HepG2 (cell line): ENCODE measurements at regions not wholly inside any gene's neighbourhood (a gene's known extent, or its start where the extent isn't known, plus 50 kb on each side); places are given as distances from the start of the nearest gene placed in this dataset.

Source experiments
- ATAC-seq: fragments of 200-7000 bp; cut with Tn5 transposase; 3 replicates; pipeline ENCODE4 v1.9.1; 2020; ENCODE audit warnings: mild to moderate bottlenecking, moderate library complexity
- BruUV-seq: library from RNA; stranded (reverse); fragments of 400-500 nt; replicated peaks from 2 replicates; lab custom pipeline; 2021; lab: Mats Ljungman, UMichigan
- CTCF ChIA-PET: fragments of 300-600 bp; formaldehyde crosslinking; extraction: SDS; loops from one replicate; lab custom pipeline; 2021; ENCODE audit warnings: low total read pairs, inconsistent platforms, low intra/inter-chr PET ratio; lab: Yijun Ruan, JAX
- POLR2A ChIA-PET: fragments of 350-600 bp; sonication (Branson Sonifier 250); formaldehyde crosslinking; loops from one replicate; lab custom pipeline; 2020; ENCODE audit warnings: antibody characterized with exemption, inconsistent platforms; lab: Yijun Ruan, JAX
- DNase-seq: peaks from one replicate; pipeline ENCODE4 v3.0.0-alpha.2; 2015; ENCODE audit warnings: low spot score
- FAIRE-seq: peaks from 3 replicates; lab custom pipeline; 2011; peaks lifted over from hg19 to GRCh38; lab: Jason Lieb, UNC
- H2AFZ ChIP-seq: one replicate; pipeline ENCODE4 v1.6.1; 2011; ENCODE audit warnings: low read length, inconsistent platforms
- H3K27ac ChIP-seq: fragments of 300-600 bp; 3 replicates; pipeline ENCODE4 v1.8.0; 2011; ENCODE audit warnings: mixed run types, mild to moderate bottlenecking, mixed read lengths, low read length, inconsistent platforms; ENCODE audit not compliant: insufficient read depth; ENCODE audit errors: extremely low read length
- H3K27me3 ChIP-seq, 2 experiments: fragments of 200-600 bp in 1 of 2; 2 replicates in 1 of 2; 3 replicates in 1 of 2; pipeline versions ENCODE4 v1.6.0 to v1.8.0; 2011; ENCODE audit warnings: low read length in 2 of 2, mild to moderate bottlenecking in 2 of 2, moderate library complexity in 2 of 2, inconsistent platforms in 1 of 2; ENCODE audit not compliant: insufficient read depth in 2 of 2, control insufficient read depth in 1 of 2
- H3K36me3 ChIP-seq, 2 experiments: fragments of 200-600 bp in 1 of 2; replicated peaks in 1 of 2; 2 replicates in 1 of 2; 3 replicates in 1 of 2; pipeline versions ENCODE4 v1.5.1 to v1.8.0; 2011; ENCODE audit warnings: low read length in 2 of 2, inconsistent platforms in 1 of 2; ENCODE audit not compliant: insufficient read depth in 2 of 2, control insufficient read depth in 1 of 2
- H3K4me1 ChIP-seq: 2 replicates; pipeline ENCODE4 v1.5.1; 2012; ENCODE audit warnings: low read length, inconsistent platforms; ENCODE audit not compliant: insufficient read depth
- H3K4me2 ChIP-seq: 2 replicates; pipeline ENCODE4 v1.6.0; 2011; ENCODE audit warnings: low read depth, low read length, inconsistent platforms
- H3K4me3 ChIP-seq, 3 experiments: fragments of 200-600 bp in 1 of 3; sonication (generic), shearing (Covaris generic) in 1 of 3; replicated peaks in 1 of 3; 2 replicates each; pipeline ENCODE4 v1.5.1; 2011 to 2016; ENCODE audit warnings: low read length in 3 of 3, inconsistent platforms in 2 of 3, low read depth in 2 of 3, mild to moderate bottlenecking in 2 of 3, control low read depth in 1 of 3, mixed read lengths in 1 of 3; ENCODE audit not compliant: insufficient read depth in 1 of 3
- H3K79me2 ChIP-seq: one replicate; pipeline ENCODE4 v1.6.1; 2011; ENCODE audit warnings: low read length, inconsistent platforms; ENCODE audit not compliant: insufficient read depth
- H3K9ac ChIP-seq: 2 replicates; pipeline ENCODE4 v1.6.0; 2011; ENCODE audit warnings: mild to moderate bottlenecking, low read depth, low read length, inconsistent platforms; ENCODE audit not compliant: insufficient read depth
- H3K9me3 ChIP-seq: 2 replicates; pipeline ENCODE4 v1.5.1; 2012; ENCODE audit warnings: mild to moderate bottlenecking, low read length
- H4K20me1 ChIP-seq: 2 replicates; pipeline ENCODE4 v1.6.0; 2011; ENCODE audit warnings: inconsistent platforms, mild to moderate bottlenecking, low read length, moderate library complexity; ENCODE audit not compliant: insufficient read depth
- CENPX ChIP-seq: sonication (generic); formaldehyde crosslinking; IDR thresholded peaks from 2 replicates; pipeline ENCODE4 v1.9.0; 2021; ENCODE audit warnings: mild to moderate bottlenecking, missing genetic modification reagents, moderate library complexity
- EZH2 ChIP-seq: conservative IDR thresholded peaks from 2 replicates; pipeline ENCODE4 v1.6.1; 2012; ENCODE audit warnings: mild to moderate bottlenecking, low read depth, low read length, moderate library complexity
- FIP1L1 ChIP-seq: fragments of 200-400 bp; formaldehyde crosslinking; IDR thresholded peaks from 2 replicates; pipeline ENCODE4 v1.6.1; 2018; ENCODE audit warnings: low read depth, mild to moderate bottlenecking, low read length, moderate library complexity, borderline replicate concordance; ENCODE audit not compliant: insufficient read depth
- FOXP4 ChIP-seq: sonication (generic); formaldehyde crosslinking; IDR thresholded peaks from 2 replicates; pipeline ENCODE4 v1.4.0; 2020; ENCODE audit warnings: missing genetic modification reagents
- KLF12 ChIP-seq: sonication (generic); formaldehyde crosslinking; IDR thresholded peaks from 2 replicates; pipeline ENCODE4 v1.4.0; 2020; ENCODE audit warnings: missing genetic modification reagents, borderline replicate concordance
- NFKB2 ChIP-seq: sonication (generic); formaldehyde crosslinking; IDR thresholded peaks from 2 replicates; pipeline ENCODE4 v1.4.0; 2020; ENCODE audit warnings: missing genetic modification reagents, borderline replicate concordance
- PAF1 ChIP-seq: IDR thresholded peaks from 2 replicates; pipeline ENCODE4 v1.6.1; 2016; ENCODE audit warnings: missing genetic modification reagents, missing compliant biosample characterization
- RARG ChIP-seq: sonication (generic); formaldehyde crosslinking; IDR thresholded peaks from 2 replicates; pipeline ENCODE4 v1.4.0; 2020; ENCODE audit warnings: low read depth, mild to moderate bottlenecking, missing genetic modification reagents
- SRF ChIP-seq: IDR thresholded peaks from 2 replicates; pipeline ENCODE4 v1.6.1; 2011; ENCODE audit warnings: mild to moderate bottlenecking, low read depth, low read length, moderate library complexity
- ZBTB10 ChIP-seq: sonication (generic); formaldehyde crosslinking; IDR thresholded peaks from 2 replicates; pipeline ENCODE4 v1.4.0; 2020; ENCODE audit warnings: missing genetic modification reagents, borderline replicate concordance
- ZNF562 ChIP-seq: sonication (generic); formaldehyde crosslinking; IDR thresholded peaks from 2 replicates; pipeline ENCODE4 v1.8.0; 2022; ENCODE audit warnings: missing genetic modification reagents, borderline replicate concordance
- ZNF616 ChIP-seq: sonication (generic); formaldehyde crosslinking; IDR thresholded peaks from 2 replicates; pipeline ENCODE4 v1.5.0; 2020; ENCODE audit warnings: low read depth, mild to moderate bottlenecking, missing genetic modification reagents
- ZSCAN31 ChIP-seq: sonication (generic); formaldehyde crosslinking; IDR thresholded peaks from 2 replicates; pipeline ENCODE4 v1.5.0; 2020; ENCODE audit warnings: low read depth, mild to moderate bottlenecking, missing genetic modification reagents
- WGBS: methylation state at CpG from one replicate; pipeline ENCODE4 v1.1.6; 2017; ENCODE audit warnings: low lambda C conversion rate; 5-methylcytosine and 5-hydroxymethylcytosine counted together
- in situ Hi-C: cut with HindIII; loops from 2 replicates; pipeline ENCODE4 v1.10.0; 2017; ENCODE audit warnings: low pct_unique_long_range_greater_than_20kb; ENCODE audit not compliant: extremely low pct_ligation_motif_present
- intact Hi-C: fragments of 100-400 bp; cut with micrococcal nuclease; formaldehyde crosslinking; loops from one replicate; pipeline ENCODE4 v1.10.0; 2022; ENCODE audit not compliant: unreplicated experiment

DNA sequence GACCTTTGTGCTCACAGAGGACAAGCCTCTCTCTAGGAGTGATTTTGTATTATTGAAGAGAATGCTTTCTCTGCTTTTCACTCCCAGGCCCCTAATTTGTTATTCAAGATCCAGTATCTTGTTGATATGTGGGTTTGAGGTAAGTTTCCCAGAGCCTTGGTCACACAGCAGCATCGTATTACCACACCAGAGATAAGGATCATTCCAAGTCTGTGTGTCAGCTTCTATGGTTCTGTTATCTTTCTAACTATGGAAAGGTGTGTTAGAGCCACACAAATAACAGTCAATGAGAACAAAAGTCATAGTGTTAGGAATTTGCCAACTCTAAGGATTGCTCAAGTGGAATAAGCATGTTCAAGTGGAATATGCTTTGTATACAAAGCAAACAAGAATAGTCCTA, 1208.3 kb downstream of the GATA3 start:
- FAIRE-seq (no peak), ATAC-seq (no peak), DNase-seq (no peak)
- BruUV-seq, result no TSS peak
- WGBS, result 0% methylated on average over 1 of the region's 1 CpG
- Histone ChIP-seq H2AFZ (no peak overlapping the region), H3K9me3 (no peaks in the 10 kb centered on the region), H3K4me3 (no peak overlapping the region), H3K27me3 (no peaks in the 10 kb centered on the region), H3K27ac (no peak overlapping the region), H4K20me1 (no peaks in the 10 kb centered on the region), H3K79me2 (no peaks in the 10 kb centered on the region), H3K36me3 (no peaks in the 10 kb centered on the region), H3K4me1 (no peaks in the 10 kb centered on the region), H3K4me2 (no peak overlapping the region), H3K9ac (no peak overlapping the region)
- POLR2A ChIA-PET, result no interaction called here
- in situ Hi-C loops, result no loop called here
- no peak for TF ChIP-seq ZNF616
- no peak for TF ChIP-seq NFKB2
- no peak for TF ChIP-seq PAF1 (CRISPR knock-in tag)
- TF ChIP-seq ZNF562 (CRISPR knock-in tag), result no peak
- TF ChIP-seq ZSCAN31, result no peak
- TF ChIP-seq EZH2, result no peak
- TF ChIP-seq SRF, result no peak
- TF ChIP-seq FOXP4 (CRISPR knock-in tag), result no peak
- TF ChIP-seq KLF12 (CRISPR knock-in tag), result no peak
- TF ChIP-seq FIP1L1, result no peak
- no peak for TF ChIP-seq CENPX (CRISPR knock-in tag)
- no peak for TF ChIP-seq ZBTB10 (CRISPR knock-in tag)
- TF ChIP-seq RARG (CRISPR knock-in tag), result no peak
- intact Hi-C loops, result no loop called here
- CTCF ChIA-PET, result no interaction called here
